GM23248 (cell line): ENCODE measurements at regions not wholly inside any gene's neighbourhood (a gene's known extent, or its start where the extent isn't known, plus 50 kb on each side); places are given as distances from the start of the nearest gene placed in this dataset.

ENCODE experiments used
- EZH2 ChIP-seq: fragments of 200-600 bp; sonication (generic); IDR thresholded peaks from 2 replicates; pipeline ENCODE4 v1.6.1; 2018; ENCODE audit warnings: antibody characterized with exemption, mild to moderate bottlenecking; ENCODE audit not compliant: insufficient read depth, poor library complexity, severe bottlenecking
- EZH2phosphoT487 ChIP-seq: fragments of 200-600 bp; sonication (generic); IDR thresholded peaks from 2 replicates; pipeline ENCODE4 v1.6.1; 2018; ENCODE audit warnings: antibody characterized with exemption, moderate library complexity, mild to moderate bottlenecking, low read depth; ENCODE audit not compliant: insufficient read depth

GRCh38 chr10:117443686-117444041 is 68.4 kb upstream of the PDZD8 start:
- no peak for TF ChIP-seq EZH2
- no peak for TF ChIP-seq EZH2phosphoT487
